ENCODE measurements at regions not wholly inside any gene's neighbourhood (a gene's known extent, or its start where the extent isn't known, plus 50 kb on each side); places are given as distances from the start of the nearest gene placed in this dataset.
"Not testable (repeated sequence)": the region's sequence is repeated elsewhere in the genome, so short reads cannot be mapped to it uniquely, and the experiment has no call there.

DNA sequence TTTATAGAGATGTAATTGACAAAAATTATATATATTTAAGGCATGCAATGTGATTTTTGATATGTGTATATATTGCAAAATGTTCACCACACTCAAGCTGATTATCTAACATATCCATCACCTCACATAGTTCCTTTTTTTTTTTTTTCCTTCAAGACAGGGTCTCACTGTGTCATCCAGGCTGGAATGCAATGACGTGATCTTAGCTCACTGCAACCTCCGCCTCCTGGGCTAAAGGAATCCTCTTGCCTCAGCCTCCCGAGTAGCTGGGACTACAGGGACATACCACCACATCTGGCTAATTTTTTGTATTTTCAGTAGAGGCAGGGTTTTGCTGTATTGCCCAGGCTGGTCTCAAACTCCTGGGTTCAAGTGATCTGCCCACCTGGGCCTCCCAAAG, 65.1 kb upstream of the SLC35C1 start:
- Histone ChIP-seq H3K4me1 (ENCODE audit: control insufficient read depth, extremely low read depth, insufficient read depth, low read length) (no peaks in the 10 kb centered on the region), H3K27me3 (ENCODE audit: control insufficient read depth in 2 of 2, insufficient read depth in 2 of 2, low read length in 2 of 2) (peaks cover 0 to 4% of the 10 kb centered on the region in 2 experiments), H4K20me1 (replicated peaks; ENCODE audit: control insufficient read depth, extremely low read depth, insufficient read depth, low read length) (no peaks in the 10 kb centered on the region), H3K9me3 (replicated peaks; ENCODE audit: control insufficient read depth, insufficient read depth, low read length) (no peaks in the 10 kb centered on the region), H3K9me1 (replicated peaks; ENCODE audit: control insufficient read depth, extremely low read depth, insufficient read depth, low read length) (no peaks in the 10 kb centered on the region), H2AFZ (ENCODE audit: low read depth, low read length) (no peak overlapping the region), H3K27ac (ENCODE audit: insufficient read depth, low read depth, low read length) (no peak overlapping the region), H3K4me3 (replicated peaks in 1 of 3; ENCODE audit: insufficient read depth in 1 of 3, low read depth in 1 of 3, low read length in 3 of 3) (no peak overlapping the region), H3K79me2 (ENCODE audit: control insufficient read depth, insufficient read depth, low read length) (no peaks in the 10 kb centered on the region), H3K36me3 (ENCODE audit: control insufficient read depth in 2 of 2, extremely low read depth in 1 of 2, insufficient read depth in 2 of 2, low read length in 2 of 2) (no peaks in the 10 kb centered on the region), H3K4me2 (ENCODE audit: insufficient read depth, low read length) (no peak overlapping the region), H3K9ac (replicated peaks; ENCODE audit: extremely low read depth, insufficient read depth, low read length) (no peak overlapping the region)
- intact Hi-C loops (cut with micrococcal nuclease) (no loop called here), dilution Hi-C loops (cut with MboI; ENCODE audit: extremely low pct_ligation_motif_present, low sequenced_read_pairs) (no loop called here)
- FAIRE-seq (no peak), DNase-seq (ENCODE audit: low read depth, low spot score) (no peak)
- POLR2A ChIA-PET, result no interaction called here
- CTCF ChIA-PET, result interaction anchor here (0.9 to 1.1 kb wide), 2 partner anchors 32 to 369 kb away, joined by 3 read pairs; no protein-coding TSS in a partner anchor
- TF ChIP-seq POLR2A (IDR thresholded peaks at IDR 0.05; ENCODE audit: low read depth, low read length), result no peak
- no peak for TF ChIP-seq GATA2 (IDR thresholded peaks at IDR 0.05; ENCODE audit: insufficient read depth, insufficient read length, low read depth, low read length)
- TF ChIP-seq POLR2AphosphoS5 (IDR thresholded peaks at IDR 0.05; ENCODE audit: insufficient read depth, low read depth, low read length), result no peak
- TF ChIP-seq, protein P1, sequence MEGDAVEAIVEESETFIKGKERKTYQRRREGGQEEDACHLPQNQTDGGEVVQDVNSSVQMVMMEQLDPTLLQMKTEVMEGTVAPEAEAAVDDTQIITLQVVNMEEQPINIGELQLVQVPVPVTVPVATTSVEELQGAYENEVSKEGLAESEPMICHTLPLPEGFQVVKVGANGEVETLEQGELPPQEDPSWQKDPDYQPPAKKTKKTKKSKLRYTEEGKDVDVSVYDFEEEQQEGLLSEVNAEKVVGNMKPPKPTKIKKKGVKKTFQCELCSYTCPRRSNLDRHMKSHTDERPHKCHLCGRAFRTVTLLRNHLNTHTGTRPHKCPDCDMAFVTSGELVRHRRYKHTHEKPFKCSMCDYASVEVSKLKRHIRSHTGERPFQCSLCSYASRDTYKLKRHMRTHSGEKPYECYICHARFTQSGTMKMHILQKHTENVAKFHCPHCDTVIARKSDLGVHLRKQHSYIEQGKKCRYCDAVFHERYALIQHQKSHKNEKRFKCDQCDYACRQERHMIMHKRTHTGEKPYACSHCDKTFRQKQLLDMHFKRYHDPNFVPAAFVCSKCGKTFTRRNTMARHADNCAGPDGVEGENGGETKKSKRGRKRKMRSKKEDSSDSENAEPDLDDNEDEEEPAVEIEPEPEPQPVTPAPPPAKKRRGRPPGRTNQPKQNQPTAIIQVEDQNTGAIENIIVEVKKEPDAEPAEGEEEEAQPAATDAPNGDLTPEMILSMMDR (IDR thresholded peaks at IDR 0.05; ENCODE audit: extremely low read depth in 1 of 2, insufficient read depth in 1 of 2, low read depth in 1 of 2, low read length in 2 of 2), result no peak
- no peak for TF ChIP-seq EZH2 (IDR thresholded peaks at IDR 0.05; ENCODE audit: borderline replicate concordance, low read depth, low read length, severe bottlenecking)
- TF ChIP-seq, protein P2, sequence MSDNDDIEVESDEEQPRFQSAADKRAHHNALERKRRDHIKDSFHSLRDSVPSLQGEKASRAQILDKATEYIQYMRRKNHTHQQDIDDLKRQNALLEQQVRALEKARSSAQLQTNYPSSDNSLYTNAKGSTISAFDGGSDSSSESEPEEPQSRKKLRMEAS (IDR thresholded peaks at IDR 0.05; ENCODE audit: insufficient read depth, insufficient read length), result no peak
- no peak for TF ChIP-seq MYC (IDR thresholded peaks at IDR 0.05; ENCODE audit: low read depth, low read length)
- TF ChIP-seq FOS (IDR thresholded peaks at IDR 0.05; ENCODE audit: borderline replicate concordance, insufficient read depth, low read length), result no peak
- TF ChIP-seq JUN (IDR thresholded peaks at IDR 0.05; ENCODE audit: borderline replicate concordance, insufficient read depth, insufficient read length, low read depth), result no peak
- BruUV-seq (replicated peaks), result no TSS peak

GRCh38 chr11:45739071-45739470, 65.9 kb upstream of the SLC35C1 start:
- H3K4me1 ChIP-seq (ENCODE audit: control insufficient read depth, extremely low read depth, insufficient read depth, low read length); POLR2A ChIA-PET; H3K9me3 ChIP-seq (replicated peaks; ENCODE audit: control insufficient read depth, insufficient read depth, low read length); H3K27me3 ChIP-seq (ENCODE audit: control insufficient read depth in 2 of 2, insufficient read depth in 2 of 2, low read length in 2 of 2); H3K9ac ChIP-seq (replicated peaks; ENCODE audit: extremely low read depth, insufficient read depth, low read length); H4K20me1 ChIP-seq (replicated peaks; ENCODE audit: control insufficient read depth, extremely low read depth, insufficient read depth, low read length); DNase-seq (ENCODE audit: low read depth, low spot score); H3K27ac ChIP-seq (ENCODE audit: insufficient read depth, low read depth, low read length); BruUV-seq (replicated peaks); FAIRE-seq; dilution Hi-C loops (cut with MboI; ENCODE audit: extremely low pct_ligation_motif_present, low sequenced_read_pairs); H3K4me3 ChIP-seq (replicated peaks in 1 of 3; ENCODE audit: insufficient read depth in 1 of 3, low read depth in 1 of 3, low read length in 3 of 3); H2AFZ ChIP-seq (ENCODE audit: low read depth, low read length); H3K36me3 ChIP-seq (ENCODE audit: control insufficient read depth in 2 of 2, extremely low read depth in 1 of 2, insufficient read depth in 2 of 2, low read length in 2 of 2); H3K79me2 ChIP-seq (ENCODE audit: control insufficient read depth, insufficient read depth, low read length); H3K9me1 ChIP-seq (replicated peaks; ENCODE audit: control insufficient read depth, extremely low read depth, insufficient read depth, low read length); intact Hi-C loops (cut with micrococcal nuclease); H3K4me2 ChIP-seq (ENCODE audit: insufficient read depth, low read length): not testable (repeated sequence)
- CTCF ChIA-PET, result interaction anchor here (0.9 to 1.1 kb wide), 2 partner anchors 33 to 368 kb away, joined by 3 read pairs; no protein-coding TSS in a partner anchor

GRCh38 chr11:45738194-45738593, 66.8 kb upstream of the SLC35C1 start:
- not testable (repeated sequence) for BruUV-seq (replicated peaks)

More at GRCh38 chr11:45738194-45738593, 66.8 kb upstream of the SLC35C1 start:
- CTCF ChIA-PET; DNase-seq (ENCODE audit: low read depth, low spot score); H3K9me1 ChIP-seq (replicated peaks; ENCODE audit: control insufficient read depth, extremely low read depth, insufficient read depth, low read length); H3K36me3 ChIP-seq (ENCODE audit: control insufficient read depth in 2 of 2, extremely low read depth in 1 of 2, insufficient read depth in 2 of 2, low read length in 2 of 2); H3K79me2 ChIP-seq (ENCODE audit: control insufficient read depth, insufficient read depth, low read length); dilution Hi-C loops (cut with MboI; ENCODE audit: extremely low pct_ligation_motif_present, low sequenced_read_pairs); H3K4me1 ChIP-seq (ENCODE audit: control insufficient read depth, extremely low read depth, insufficient read depth, low read length); H4K20me1 ChIP-seq (replicated peaks; ENCODE audit: control insufficient read depth, extremely low read depth, insufficient read depth, low read length); H3K4me3 ChIP-seq (replicated peaks in 1 of 3; ENCODE audit: insufficient read depth in 1 of 3, low read depth in 1 of 3, low read length in 3 of 3); H3K9me3 ChIP-seq (replicated peaks; ENCODE audit: control insufficient read depth, insufficient read depth, low read length); H3K4me2 ChIP-seq (ENCODE audit: insufficient read depth, low read length); H2AFZ ChIP-seq (ENCODE audit: low read depth, low read length); H3K27ac ChIP-seq (ENCODE audit: insufficient read depth, low read depth, low read length); H3K9ac ChIP-seq (replicated peaks; ENCODE audit: extremely low read depth, insufficient read depth, low read length); FAIRE-seq; POLR2A ChIA-PET; H3K27me3 ChIP-seq (ENCODE audit: control insufficient read depth in 2 of 2, insufficient read depth in 2 of 2, low read length in 2 of 2); intact Hi-C loops (cut with micrococcal nuclease): not testable (repeated sequence)

Measured in endothelial cell of umbilical vein (primary cell).